GM21737 (cell line): ENCODE measurements at regions not wholly inside any gene's neighbourhood (a gene's known extent, or its start where the extent isn't known, plus 50 kb on each side); places are given as distances from the start of the nearest gene placed in this dataset.

Experiments used
- ATAC-seq: cut with Tn5 transposase; IDR thresholded peaks from one replicate; pipeline ENCODE4 v1.9.1; 2021; ENCODE audit warnings: mild to moderate bottlenecking, moderate library complexity; ENCODE audit not compliant: unreplicated experiment

DNA sequence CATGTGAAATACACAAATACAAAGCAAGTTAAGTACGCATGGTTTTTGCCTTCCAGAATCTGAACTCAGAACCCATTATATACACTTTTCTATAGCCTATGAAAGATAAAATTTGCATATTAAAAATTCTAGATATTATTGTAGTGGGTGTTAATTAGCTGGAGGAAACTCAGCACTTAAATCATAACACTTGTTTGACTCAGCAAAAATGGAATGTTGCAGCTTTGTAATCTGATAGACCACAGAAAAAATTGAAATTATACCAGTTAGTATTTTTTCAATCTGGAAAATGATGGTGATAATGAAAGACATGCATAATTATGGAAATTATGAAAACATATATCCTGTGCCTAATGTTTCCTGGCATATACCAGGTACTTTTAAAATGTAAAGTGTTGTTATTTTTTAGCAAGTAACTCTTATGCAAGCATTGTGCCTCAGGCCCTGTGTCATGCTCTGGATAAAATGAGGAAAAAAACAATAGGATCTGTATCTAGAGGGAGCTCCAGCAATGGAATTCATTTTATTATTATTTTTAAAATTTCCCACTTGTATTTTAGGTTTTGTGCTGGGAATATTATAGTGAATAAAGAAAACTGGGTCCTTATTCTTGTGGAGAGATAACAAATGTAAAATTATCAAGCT is 490.4 kb upstream of the SEMA3A start:
- ATAC-seq: no peak

DNA sequence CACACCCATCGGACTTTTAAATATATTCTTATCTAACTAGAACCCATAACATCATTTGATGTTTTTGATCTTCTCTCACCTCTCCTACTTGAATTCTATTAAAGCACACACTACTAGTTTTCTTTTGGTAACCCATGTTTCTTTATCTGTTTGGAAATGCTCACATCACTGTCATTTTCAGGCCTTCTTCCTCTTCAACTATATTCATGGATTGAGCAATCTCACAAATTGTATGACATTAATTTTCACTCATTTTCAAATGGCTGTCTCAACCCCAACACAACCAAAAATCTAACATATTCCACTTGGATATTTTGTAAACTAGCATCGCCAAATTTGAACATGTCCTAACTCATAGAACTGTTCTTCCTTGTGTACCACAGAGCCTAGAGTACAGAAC is 488.0 kb upstream of the SEMA3A start:
- ATAC-seq: no peak

DNA sequence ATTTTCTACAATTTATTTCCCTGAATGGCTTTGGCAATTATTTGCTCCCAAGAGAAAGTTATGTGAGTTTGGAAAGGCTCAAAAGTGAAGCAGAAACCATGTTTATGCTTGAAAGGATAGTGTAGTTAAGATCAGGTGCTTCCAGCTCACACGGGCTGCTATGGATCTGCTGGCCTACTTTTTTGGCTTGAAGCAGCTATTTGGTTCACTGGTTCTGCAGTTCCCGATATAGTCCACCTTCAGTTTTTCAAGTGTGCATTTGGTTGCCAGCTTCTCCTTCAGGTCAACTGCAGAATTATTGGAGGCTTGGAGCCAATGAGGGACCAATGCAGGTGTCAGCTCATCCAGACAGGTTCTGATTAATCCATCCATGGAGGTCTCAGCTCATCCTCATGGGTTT is 484.3 kb upstream of the SEMA3A start:
- no peak for ATAC-seq

DNA sequence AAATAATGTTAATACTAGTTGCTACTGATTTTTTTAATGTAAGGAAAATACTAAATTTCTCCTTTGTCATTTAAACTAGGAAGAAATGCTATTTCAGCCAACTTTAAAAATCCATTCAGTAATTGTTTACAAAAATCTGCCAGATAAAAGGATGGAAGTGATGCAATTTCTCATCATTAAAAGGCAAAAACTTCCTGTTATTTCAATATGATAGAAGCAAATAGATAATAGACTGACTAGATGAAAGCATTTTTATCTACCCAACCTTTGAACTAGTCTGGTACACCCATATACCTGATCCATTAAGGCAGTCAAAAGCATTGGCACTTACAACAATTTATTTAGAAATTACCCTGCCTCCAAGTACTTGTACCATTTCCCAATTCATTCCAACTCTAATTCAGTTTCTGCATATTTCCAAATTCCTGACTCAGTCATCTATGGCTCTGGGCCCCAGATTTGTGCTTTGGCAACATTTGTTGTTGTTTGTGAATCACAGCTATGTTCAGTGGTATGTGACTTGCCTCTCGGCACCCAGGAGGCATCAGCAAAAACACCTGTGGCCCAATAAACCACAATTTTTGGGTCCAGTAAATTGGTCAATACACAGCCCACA is 482.6 kb upstream of the SEMA3A start:
- ATAC-seq: no peak

DNA sequence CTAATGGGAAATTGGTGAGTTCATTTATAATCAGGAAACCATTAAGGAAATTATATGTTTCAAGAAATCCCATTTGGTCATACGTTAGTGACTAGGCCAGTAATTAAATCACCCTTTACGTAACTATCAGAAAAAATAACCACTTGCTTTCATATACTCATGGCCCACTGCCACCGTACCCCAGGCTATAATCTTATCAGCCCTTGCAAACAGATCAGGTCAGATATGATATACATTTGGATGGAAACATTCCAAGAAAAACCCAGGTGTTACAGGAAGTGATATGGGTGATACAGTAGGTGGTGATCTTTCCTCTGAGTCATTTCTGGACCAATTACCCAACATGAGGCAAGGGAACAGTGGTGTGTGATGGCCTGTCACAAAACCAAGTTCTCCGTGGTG is 481.0 kb upstream of the SEMA3A start:
- no peak for ATAC-seq

DNA sequence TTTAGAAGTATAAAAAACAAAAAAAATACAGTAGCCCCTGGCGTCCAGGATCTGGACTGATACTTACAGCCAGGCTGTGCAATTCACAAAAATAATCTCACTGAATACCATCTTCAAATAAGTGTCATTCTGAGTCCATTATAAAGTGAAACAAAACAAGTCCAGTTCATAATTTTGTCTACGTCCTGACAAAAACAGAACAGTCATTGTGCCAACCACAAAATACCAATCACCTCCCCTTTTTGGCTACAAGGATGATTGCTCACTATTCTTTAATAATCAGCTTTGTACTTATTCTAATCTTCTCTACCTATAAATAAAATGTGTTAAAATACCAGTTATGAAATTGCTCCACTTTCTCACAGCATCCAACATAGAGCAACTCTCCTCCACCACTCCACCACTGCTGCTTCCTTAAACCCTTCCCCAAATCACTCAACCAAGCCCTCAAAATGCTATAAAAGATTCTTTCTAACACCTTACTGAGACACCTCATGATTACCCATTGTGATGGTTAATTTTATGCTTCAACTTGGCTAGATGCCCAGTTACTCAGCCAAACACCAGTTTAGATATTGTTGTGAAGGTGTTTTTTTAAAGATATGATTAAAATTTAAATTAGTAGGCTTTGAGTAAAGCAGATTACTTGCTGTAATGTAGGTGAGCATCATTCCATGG is 479.8 kb upstream of the SEMA3A start:
- no peak for ATAC-seq

DNA sequence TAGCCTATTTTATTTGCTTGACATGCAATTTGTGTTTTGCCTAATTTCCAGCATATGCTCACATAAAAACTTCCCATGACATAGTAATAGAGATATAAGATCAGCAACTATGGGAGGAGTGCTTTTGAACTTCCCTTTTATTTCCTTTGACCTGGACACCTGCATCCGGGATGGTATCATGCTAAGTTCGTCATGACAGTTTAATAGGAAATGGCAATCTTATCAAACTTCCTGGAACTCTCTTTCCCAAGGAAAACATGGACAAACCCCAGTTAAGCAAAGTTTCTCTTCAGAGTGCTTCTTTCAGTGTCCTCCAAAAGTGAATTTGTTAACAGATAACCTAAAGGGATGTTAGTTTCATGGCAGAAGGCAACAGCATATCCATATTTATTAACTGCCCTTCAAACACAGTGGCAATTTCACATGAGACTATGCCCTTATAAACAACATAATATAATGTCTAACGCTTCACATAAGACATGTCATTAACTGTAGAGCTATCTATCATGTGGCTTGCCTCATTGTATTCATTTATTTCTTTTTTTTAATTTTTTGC is 474.7 kb upstream of the SEMA3A start:
- ATAC-seq: no peak

DNA sequence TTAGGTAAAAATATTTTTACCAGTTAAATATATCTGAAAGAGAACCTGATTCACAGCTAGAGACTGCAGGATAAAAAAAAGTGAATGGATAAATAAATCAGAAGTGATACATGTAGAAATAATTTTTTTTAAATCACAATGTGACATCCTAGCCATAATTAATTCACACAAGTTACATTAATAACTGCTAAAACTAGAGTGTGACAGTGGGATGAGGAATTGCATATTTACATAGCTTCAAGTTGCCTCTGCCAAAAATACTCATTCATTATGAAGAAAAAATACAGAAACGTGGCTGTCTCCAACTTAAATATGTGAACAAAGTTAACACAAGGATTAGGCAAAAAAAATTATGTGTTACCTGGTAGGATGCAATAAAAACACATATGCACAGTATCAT is 473.5 kb upstream of the SEMA3A start:
- ATAC-seq: no peak

DNA sequence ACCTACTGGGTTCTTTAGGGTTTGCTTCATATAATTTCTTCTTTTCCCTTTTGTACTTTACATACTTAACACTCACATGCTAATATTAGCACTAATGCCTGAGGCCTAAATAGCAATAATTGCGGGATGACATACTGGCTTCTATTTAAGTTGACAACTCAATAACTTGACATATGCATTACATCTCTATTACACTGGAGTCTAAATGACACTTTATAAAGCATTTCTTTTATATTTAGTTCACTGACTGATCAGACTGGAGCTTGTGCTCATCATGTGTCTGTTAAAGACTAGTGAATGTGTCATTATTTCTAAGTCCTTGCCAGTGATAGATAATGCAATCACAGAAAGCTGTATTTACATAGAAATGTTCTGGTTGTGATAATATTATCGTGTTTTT is 472.1 kb upstream of the SEMA3A start:
- no peak for ATAC-seq

DNA sequence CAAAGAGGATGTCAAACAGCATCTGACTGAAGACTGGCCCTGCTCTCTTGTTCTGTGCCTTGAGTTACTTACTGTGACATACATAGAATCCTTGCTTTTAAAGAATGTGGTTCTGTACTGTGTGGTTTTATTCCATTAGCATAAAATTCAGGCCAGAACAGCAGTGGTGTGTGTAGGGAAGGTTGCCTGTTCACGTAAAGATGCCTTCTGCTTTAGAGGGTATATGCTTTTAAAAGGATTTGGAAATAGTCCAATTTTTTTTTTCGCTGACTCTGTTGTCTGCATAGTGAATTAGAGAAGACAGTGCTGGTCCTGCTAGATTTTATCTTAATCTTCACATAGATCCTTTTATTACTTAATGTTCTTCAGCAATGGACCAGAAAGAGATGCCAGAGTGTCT is 470.8 kb upstream of the SEMA3A start:
- ATAC-seq: no peak

DNA sequence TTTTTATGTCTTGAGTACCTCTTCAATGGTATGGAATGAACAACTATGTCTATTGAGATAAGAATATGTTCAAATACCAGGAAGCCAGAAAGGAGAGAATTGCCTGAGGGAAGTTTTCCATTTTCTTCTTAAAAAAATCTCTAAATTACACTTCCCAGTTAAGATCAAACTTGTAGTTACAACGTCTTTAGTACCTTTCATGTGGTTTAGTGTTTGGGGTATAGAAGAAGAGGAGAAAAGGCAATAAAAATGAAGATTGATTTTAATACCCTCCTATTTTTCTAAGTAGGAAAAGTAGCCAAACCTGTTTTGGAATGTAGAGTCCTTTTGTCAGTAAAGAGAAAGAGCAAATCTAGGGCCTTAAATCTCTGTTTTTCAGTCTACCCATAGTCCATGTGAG is 470.0 kb upstream of the SEMA3A start:
- no peak for ATAC-seq

DNA sequence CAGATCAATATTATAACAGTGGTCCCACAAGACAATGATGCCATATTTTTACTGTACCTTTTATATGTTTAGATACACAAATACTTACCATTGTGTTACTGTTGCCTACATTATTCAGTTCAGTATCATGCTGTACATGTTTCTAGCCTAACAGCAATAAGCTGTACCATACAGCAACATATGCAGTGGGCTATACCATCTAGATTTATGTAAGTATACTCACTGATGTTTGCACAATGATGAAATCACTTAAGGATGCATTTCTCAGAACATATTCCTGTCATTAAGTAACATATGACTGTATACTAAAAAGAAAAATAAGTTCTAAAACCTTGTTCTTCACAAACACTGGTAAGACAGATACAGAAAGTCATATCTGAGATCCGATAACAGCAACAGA is 468.6 kb upstream of the SEMA3A start:
- ATAC-seq: no peak

DNA sequence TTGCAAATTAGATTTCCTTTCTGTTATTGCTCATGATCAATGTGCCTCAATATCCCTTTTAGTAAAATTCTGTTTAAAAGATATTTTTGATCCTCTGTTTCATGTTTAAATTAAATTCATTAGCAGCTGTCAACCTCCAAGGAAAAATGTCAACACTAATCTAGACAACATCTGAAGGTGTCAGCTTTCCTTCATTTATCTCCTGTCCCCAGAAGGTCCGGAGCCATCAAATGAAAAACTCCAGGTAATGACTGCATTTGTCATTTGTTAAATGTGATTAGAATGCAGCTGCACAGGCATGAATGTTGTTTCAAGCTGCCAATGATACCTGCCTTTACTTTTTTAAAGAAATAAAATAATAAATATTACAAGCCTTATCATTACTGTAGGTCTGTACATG is 463.7 kb upstream of the SEMA3A start:
- ATAC-seq: no peak

DNA sequence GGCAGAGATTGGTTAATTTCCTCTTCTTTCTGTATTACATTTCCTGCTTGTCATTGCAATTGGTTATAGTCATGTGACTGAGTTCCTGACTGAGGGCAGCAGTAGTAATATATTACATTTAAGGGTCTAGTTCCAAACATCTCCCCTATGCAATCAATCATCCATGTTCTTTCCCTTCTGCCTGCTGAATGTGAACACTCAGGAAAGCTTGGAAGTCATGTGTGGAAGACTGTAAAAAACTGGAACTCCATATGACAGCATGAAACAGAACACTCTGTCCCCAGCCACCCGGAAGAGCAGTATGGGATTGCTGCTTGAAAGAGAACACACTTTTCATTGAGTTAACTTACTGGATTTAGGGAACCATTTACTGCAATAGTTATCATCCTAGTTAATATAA is 459.7 kb upstream of the SEMA3A start:
- ATAC-seq: no peak

DNA sequence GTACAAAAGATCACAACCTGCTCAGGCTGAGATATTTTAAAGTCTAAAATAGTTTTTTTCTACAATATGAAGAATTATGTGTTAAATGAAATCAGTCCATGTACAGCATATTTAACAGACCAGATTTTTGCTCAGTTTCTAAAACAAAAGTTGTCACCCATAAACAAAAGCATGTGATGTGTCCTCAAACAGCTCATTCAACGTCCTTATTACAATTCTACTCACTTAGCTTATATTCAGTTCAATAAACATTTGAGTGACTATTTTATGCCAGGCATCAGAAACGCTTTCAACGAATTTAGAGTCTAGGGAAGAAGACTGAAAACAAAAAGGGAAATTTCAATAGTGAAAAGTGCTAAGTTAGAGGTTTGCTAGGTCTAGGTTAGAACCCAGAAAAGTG is 457.3 kb upstream of the SEMA3A start:
- ATAC-seq: no peak

DNA sequence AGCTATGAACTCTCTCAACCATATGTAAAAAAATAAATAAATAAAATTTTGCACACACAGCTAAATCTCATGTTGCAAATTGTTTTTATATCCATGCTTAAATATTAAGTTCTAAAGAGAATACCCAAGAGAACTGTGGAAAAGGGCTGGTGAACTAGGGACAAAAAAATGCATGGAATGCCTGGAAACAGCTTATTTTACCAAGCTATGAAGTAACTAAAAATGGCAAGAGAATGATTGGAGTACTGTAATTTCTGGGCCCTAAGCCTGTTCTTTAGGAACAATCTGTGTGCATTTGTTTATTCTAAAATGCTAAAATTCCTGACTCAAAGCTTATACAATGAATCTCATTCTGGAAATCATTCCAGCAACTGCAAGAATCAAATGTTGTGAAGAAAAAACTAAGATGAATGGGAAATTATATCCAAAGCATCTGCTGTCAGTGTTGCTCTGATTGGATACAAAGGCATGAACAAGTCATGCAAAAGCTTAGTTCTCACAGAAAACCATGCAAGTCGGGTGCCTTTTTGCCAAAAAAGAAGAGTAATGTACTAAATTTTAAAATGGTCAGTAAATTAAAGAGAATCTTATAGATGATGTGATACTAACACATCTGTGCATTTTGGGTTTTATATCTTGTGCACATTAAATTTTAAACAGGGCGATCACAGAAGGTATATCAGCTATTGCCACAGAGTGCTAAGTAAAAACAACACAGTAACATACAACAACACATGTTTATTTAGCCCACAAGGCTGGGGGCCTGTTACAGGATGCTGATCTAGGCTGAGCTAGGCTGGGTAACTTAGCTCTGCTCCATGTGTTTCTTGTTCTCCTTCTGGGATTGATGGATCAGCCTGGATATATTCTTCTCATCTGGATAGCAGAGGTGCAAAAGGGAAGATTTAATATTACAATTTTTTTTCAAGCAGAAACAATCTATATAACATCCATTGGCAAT is 453.5 kb upstream of the SEMA3A start:
- ATAC-seq: no peak

DNA sequence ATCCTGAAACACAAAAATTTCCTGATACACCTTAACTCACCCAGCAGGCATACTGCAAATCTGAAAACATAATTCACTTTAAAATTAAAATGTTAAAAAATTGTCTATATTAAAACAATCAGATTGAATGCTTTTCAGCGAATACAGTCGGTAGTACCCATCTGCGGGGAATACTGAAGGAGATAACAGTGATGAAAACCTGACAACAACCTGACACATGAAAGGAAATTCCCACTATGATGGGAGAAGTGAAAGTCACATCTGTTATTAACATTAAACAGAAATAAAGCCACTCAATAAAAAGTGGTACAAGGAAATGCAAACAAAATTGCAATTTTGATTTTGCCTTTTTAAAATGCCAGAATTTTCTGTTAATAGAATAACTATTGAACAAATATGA is 448.0 kb upstream of the SEMA3A start:
- no peak for ATAC-seq

DNA sequence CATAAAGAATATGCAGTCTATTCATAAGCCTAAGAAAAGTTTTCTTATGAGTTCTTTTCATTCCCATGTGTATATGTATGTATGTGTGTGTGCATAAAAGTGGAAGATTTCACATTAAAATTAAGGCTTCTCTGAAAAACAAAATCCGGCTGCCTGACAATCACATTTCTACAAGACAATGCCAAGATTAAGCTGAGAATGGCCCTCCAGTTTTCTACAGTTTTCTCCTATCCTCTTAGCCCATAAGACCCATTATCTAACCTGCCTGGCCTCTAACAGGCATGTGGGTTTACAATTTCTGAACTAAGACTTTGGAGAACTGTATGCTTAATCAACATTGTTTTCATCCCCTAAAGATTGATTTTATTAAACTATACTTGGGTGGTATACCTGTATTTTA is 446.0 kb upstream of the SEMA3A start:
- no peak for ATAC-seq

DNA sequence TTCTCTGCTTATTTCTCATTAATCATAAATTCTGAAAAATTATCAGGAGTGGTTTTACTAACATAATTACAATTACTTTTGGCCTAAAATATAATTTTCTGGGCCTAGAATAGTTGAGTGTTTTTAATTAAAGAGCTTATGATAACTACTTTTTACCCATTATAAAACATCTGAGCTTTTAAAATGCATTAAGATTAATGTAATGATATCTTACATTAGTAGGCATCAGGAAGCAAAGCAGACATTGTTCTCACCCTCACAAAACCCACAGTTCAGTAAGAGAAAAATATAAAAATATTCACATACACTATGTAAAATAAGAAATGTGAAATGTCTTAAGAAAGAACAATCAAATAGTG is 443.7 kb upstream of the SEMA3A start:
- no peak for ATAC-seq

DNA sequence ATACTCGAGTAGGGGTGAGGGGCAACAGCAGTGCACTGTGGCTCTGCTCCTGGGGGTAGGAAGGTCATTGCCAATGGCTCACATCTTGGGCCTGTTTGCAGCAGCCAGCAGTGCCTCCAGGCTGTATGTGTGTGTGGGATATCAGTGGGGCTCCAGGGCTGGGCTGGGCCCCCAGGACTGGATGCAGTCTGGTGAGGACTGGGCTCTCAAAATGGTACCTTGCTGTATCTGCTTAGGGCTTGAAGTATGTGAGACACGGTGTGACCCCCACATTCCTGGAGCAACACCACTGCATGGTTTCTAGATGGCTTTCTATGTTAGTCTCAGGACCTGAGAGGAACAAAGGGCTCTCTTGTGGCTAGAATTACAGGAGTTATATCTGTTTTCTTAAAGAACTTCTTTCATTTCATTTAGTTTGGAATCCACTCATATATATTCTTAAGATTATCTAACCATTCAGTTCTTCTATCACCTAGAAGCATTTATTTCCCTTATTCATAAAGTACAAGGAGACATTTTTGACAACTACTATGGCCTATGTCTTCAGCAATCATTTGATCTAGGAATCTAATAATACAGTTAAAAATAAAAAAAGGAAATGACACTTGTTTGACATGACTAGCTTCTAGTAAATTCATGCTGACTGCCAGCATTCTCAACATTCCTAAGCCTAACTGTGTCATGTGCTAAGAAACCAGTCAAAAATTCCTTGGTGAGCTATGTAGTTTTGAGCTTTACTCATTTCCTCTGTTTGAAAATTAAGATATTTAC is 443.2 kb upstream of the SEMA3A start:
- ATAC-seq: no peak

DNA sequence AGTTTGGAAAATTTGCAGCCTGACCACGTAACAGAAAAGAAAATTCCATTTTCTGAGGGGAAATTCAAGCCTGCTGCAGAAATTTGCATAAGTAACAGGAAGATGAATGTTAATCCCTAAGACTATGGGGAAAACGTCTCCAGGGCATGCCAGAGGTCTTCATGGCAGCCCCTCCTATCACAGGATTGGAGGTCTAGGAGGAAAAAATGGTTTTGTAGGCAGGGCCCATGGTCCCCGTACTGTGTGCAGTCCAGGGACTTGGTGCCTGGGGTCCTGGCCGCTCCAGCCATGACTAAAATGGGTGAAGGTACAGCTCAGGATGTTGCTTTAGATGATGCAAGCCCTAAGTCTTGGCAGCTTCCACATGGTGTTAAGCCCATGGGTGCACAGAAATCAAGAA is 437.3 kb upstream of the SEMA3A start:
- ATAC-seq: no peak
